HCT116 (cell line): ENCODE measurements at regions not wholly inside any gene's neighbourhood (a gene's known extent, or its start where the extent isn't known, plus 50 kb on each side); places are given as distances from the start of the nearest gene placed in this dataset.

Experiments used
- ATAC-seq: fragments of 200-7000 bp; cut with Tn5 transposase; 2 replicates; pipeline ENCODE4 v1.9.1; 2020; ENCODE audit warnings: mild to moderate bottlenecking, moderate library complexity
- BruUV-seq: library from RNA; stranded (reverse); fragments of 400-500 nt; replicated peaks from 2 replicates; lab custom pipeline; 2021; lab: Mats Ljungman, UMichigan
- CTCF ChIA-PET: fragments of 300-600 bp; sonication (Branson Sonifier 250); formaldehyde crosslinking; loops from one replicate; lab custom pipeline; 2021; ENCODE audit warnings: antibody characterized with exemption; lab: Charles Lee
- POLR2A ChIA-PET: fragments of 300-600, 350-600 bp; sonication (Branson Sonifier 250); formaldehyde crosslinking; loops from one replicate; lab custom pipeline; 2021; ENCODE audit warnings: antibody characterized with exemption; lab: Charles Lee
- RAD21 ChIA-PET, 2 experiments: fragments of 300-600 bp; sonication (Branson Sonifier 250); formaldehyde crosslinking; loops; one replicate each; lab custom pipeline; 2023; ENCODE audit warnings: low total read pairs in 2 of 2; ENCODE audit not compliant: uncharacterized antibody in 2 of 2, unreplicated experiment in 2 of 2, low non-redundant PET in 1 of 2; lab: Charles Lee
- DNase-seq: peaks from one replicate; pipeline ENCODE4 v3.0.0-alpha.2; 2010; ENCODE audit warnings: low read depth, low spot score
- H2AFZ ChIP-seq: fragments of 200-600 bp; shearing (Covaris generic), sonication (generic); 2 replicates; pipeline ENCODE4 v1.6.1; 2017; ENCODE audit warnings: low read depth, mixed run types, mixed read lengths, antibody characterized with exemption, low read length; ENCODE audit not compliant: poor library complexity, severe bottlenecking
- H3K27ac ChIP-seq: 2 replicates; pipeline ENCODE4 v1.5.1; 2012; ENCODE audit warnings: low read depth, low read length
- H3K27me3 ChIP-seq: fragments of 200-600 bp; sonication (generic); 2 replicates; pipeline ENCODE4 v1.6.1; 2016; ENCODE audit warnings: mixed run types, low read length, mixed read lengths; ENCODE audit not compliant: insufficient read depth
- H3K36me3 ChIP-seq, 2 experiments: fragments of 200-500 bp in 1 of 2; fragments of 200-600 bp in 1 of 2; sonication (Bioruptor generic) in 1 of 2; sonication (generic) in 1 of 2; 2 replicates each; pipeline versions ENCODE4 v1.5.1 to v1.6.1; 2014 to 2016; ENCODE audit warnings: low read length in 2 of 2, inconsistent platforms in 1 of 2, mixed read lengths in 1 of 2, mixed run types in 1 of 2; ENCODE audit not compliant: insufficient read depth in 2 of 2, control insufficient read depth in 1 of 2
- H3K4me1 ChIP-seq, 2 experiments: fragments of 200-600 bp in 1 of 2; sonication (generic) in 1 of 2; 2 replicates each; pipeline versions ENCODE4 v1.5.1 to v1.6.1; 2012 to 2017; ENCODE audit warnings: low read length in 2 of 2, inconsistent platforms in 1 of 2, mild to moderate bottlenecking in 1 of 2, mixed read lengths in 1 of 2, mixed run types in 1 of 2, moderate library complexity in 1 of 2; ENCODE audit not compliant: insufficient read depth in 2 of 2, control insufficient read depth in 1 of 2
- H3K4me2 ChIP-seq: fragments of 200-600 bp; sonication (generic); 2 replicates; pipeline ENCODE4 v1.6.1; 2017; ENCODE audit warnings: mixed run types, low read length, mixed read lengths
- H3K4me3 ChIP-seq, 2 experiments: fragments of 200-600 bp in 1 of 2; sonication (generic) in 1 of 2; replicated peaks in 1 of 2; 2 replicates each; pipeline ENCODE4 v1.5.1; 2011 to 2016; ENCODE audit warnings: low read length in 2 of 2, control low read depth in 1 of 2, low read depth in 1 of 2, mild to moderate bottlenecking in 1 of 2, mixed read lengths in 1 of 2, mixed run types in 1 of 2
- H3K79me2 ChIP-seq: fragments of 200-600 bp; sonication (generic); 2 replicates; pipeline ENCODE4 v1.6.1; 2017; ENCODE audit warnings: mild to moderate bottlenecking, mixed run types, low read length, moderate library complexity, mixed read lengths; ENCODE audit not compliant: insufficient read depth
- H3K9ac ChIP-seq: fragments of 200-600 bp; sonication (generic); 2 replicates; pipeline ENCODE4 v1.6.1; 2016; ENCODE audit warnings: low read length, mixed read lengths
- H3K9me2 ChIP-seq: fragments of 200-600 bp; sonication (generic), shearing (Covaris generic); 2 replicates; pipeline ENCODE4 v1.6.1; 2017; ENCODE audit warnings: mixed run types, mild to moderate bottlenecking, moderate library complexity; ENCODE audit not compliant: insufficient read depth
- H3K9me3 ChIP-seq, 2 experiments: fragments of 200-500 bp in 1 of 2; fragments of 200-600 bp in 1 of 2; sonication (Bioruptor generic) in 1 of 2; sonication (generic) in 1 of 2; 2 replicates each; pipeline ENCODE4 v1.6.1; 2014 to 2017; ENCODE audit warnings: low read length in 2 of 2, mixed read lengths in 2 of 2, inconsistent platforms in 1 of 2, low read depth in 1 of 2, mild to moderate bottlenecking in 1 of 2, mixed run types in 1 of 2, moderate library complexity in 1 of 2; ENCODE audit not compliant: control insufficient read depth in 1 of 2, insufficient read depth in 1 of 2
- H4K20me1 ChIP-seq: fragments of 200-600 bp; sonication (generic), shearing (Covaris generic); 2 replicates; pipeline ENCODE4 v1.6.1; 2017; ENCODE audit warnings: mixed run types, mild to moderate bottlenecking, moderate library complexity; ENCODE audit not compliant: insufficient read depth
- ATF3 ChIP-seq: IDR thresholded peaks from 2 replicates; pipeline ENCODE4 v1.6.1; 2012
- CEBPB ChIP-seq: IDR thresholded peaks from 2 replicates; pipeline ENCODE4 v1.6.1; 2012; ENCODE audit warnings: low read depth
- ELF1 ChIP-seq: IDR thresholded peaks from 2 replicates; pipeline ENCODE4 v1.6.1; 2012; ENCODE audit warnings: low read depth, borderline replicate concordance
- EZH2 ChIP-seq: fragments of 200-600 bp; sonication (generic); IDR thresholded peaks from 2 replicates; pipeline ENCODE4 v1.6.1; 2017; ENCODE audit warnings: antibody characterized with exemption, mixed run types
- EZH2phosphoT487 ChIP-seq: fragments of 200-600 bp; IDR thresholded peaks from 2 replicates; pipeline ENCODE4 v1.6.1; 2018; ENCODE audit warnings: antibody characterized with exemption, borderline replicate concordance
- JUND ChIP-seq: IDR thresholded peaks from 2 replicates; pipeline ENCODE4 v1.6.1; 2012
- POLR2AphosphoS5 ChIP-seq: IDR thresholded peaks from 2 replicates; pipeline ENCODE4 v1.6.1; 2011; ENCODE audit warnings: mild to moderate bottlenecking, low read depth, low read length, moderate library complexity
- SIN3A ChIP-seq: IDR thresholded peaks from 2 replicates; pipeline ENCODE4 v1.6.1; 2012; ENCODE audit warnings: low read depth
- SP1 ChIP-seq: IDR thresholded peaks from 2 replicates; pipeline ENCODE4 v1.6.1; 2012; ENCODE audit warnings: low read depth
- SRF ChIP-seq: IDR thresholded peaks from 2 replicates; pipeline ENCODE4 v1.6.1; 2012; ENCODE audit warnings: low read depth
- TCF7L2 ChIP-seq: IDR thresholded peaks from 2 replicates; pipeline ENCODE4 v1.7.0; 2011; ENCODE audit warnings: borderline replicate concordance, inconsistent platforms; ENCODE audit not compliant: insufficient read depth, insufficient read length; ENCODE audit errors: extremely low read depth
- YY1 ChIP-seq: IDR thresholded peaks from 2 replicates; pipeline ENCODE4 v1.6.1; 2011; ENCODE audit warnings: low read length, low read depth, moderate library complexity, mild to moderate bottlenecking; ENCODE audit not compliant: insufficient replicate concordance; ENCODE audit errors: extremely low read depth
- ZNF274 ChIP-seq: fragments of 200-500 bp; sonication (Bioruptor generic); IDR thresholded peaks from 2 replicates; pipeline ENCODE4 v1.6.1; 2014; ENCODE audit warnings: mild to moderate bottlenecking, low read depth, low read length, inconsistent platforms
- intact Hi-C: fragments of 100-400 bp; cut with micrococcal nuclease; formaldehyde crosslinking; loops from 2 replicates; pipeline ENCODE4 v1.10.0; 2022
- TF ChIP-seq, protein P1 (sequence below): IDR thresholded peaks from 2 replicates; pipeline ENCODE4 v1.6.1; 2012

- BruUV-seq: no TSS peak
- POLR2A ChIA-PET: no interaction called here
- H3K9ac ChIP-seq: no peak overlapping the region
- no peak overlapping the region for H3K27ac ChIP-seq
- no peaks in the 10 kb centered on the region for H3K9me3 ChIP-seq
- H2AFZ ChIP-seq: no peak overlapping the region
- no peaks in the 10 kb centered on the region for H3K9me2 ChIP-seq
- no peak for ATAC-seq
- RAD21 ChIA-PET: no interaction called here
- no peaks in the 10 kb centered on the region for H4K20me1 ChIP-seq
- CTCF ChIA-PET: no interaction called here
- H3K4me2 ChIP-seq: no peak overlapping the region
- H3K27me3 ChIP-seq: no peaks in the 10 kb centered on the region
- intact Hi-C loops: no loop called here
- H3K79me2 ChIP-seq: no peaks in the 10 kb centered on the region
- H3K4me1 ChIP-seq: no peaks in the 10 kb centered on the region
- DNase-seq: no peak
- TF ChIP-seq ZNF274: no peak
- no peak for TF ChIP-seq SP1
- TF ChIP-seq POLR2AphosphoS5: no peak
- no peak for TF ChIP-seq SRF
- TF ChIP-seq, protein P1, sequence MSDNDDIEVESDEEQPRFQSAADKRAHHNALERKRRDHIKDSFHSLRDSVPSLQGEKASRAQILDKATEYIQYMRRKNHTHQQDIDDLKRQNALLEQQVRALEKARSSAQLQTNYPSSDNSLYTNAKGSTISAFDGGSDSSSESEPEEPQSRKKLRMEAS: no peak
- TF ChIP-seq TCF7L2: no peak
- TF ChIP-seq YY1: no peak
- TF ChIP-seq ATF3: no peak
- TF ChIP-seq SIN3A: no peak
- no peak for TF ChIP-seq JUND
- no peak for TF ChIP-seq EZH2phosphoT487
- TF ChIP-seq CEBPB: no peak
- TF ChIP-seq ELF1: no peak
- TF ChIP-seq EZH2: no peak
- TF ChIP-seq, all 23 proteins: peak for 0
- H3K36me3 ChIP-seq: no peaks in the 10 kb centered on the region
- no peak overlapping the region for H3K4me3 ChIP-seq
Observed at GRCh38 chr21:38742580-38743260, 63.0 kb upstream of the ETS2 start.
